Left renal cortex interstitium (tissue), 4 donors: ENCODE measurements at regions not wholly inside any gene's neighbourhood (a gene's known extent, or its start where the extent isn't known, plus 50 kb on each side); places are given as distances from the start of the nearest gene placed in this dataset.

ENCODE experiments used
- DNase-seq, 4 donors: peaks; one replicate each; pipeline ENCODE4 v3.0.0-alpha.2; 2013; ENCODE audit warnings: low read depth in 4 of 4, low spot score in 2 of 4, missing footprints in 1 of 4

- no peak for DNase-seq
Observed at GRCh38 chr7:8378349-8379019, 54.9 kb upstream of the NXPH1 start.

- no peak for DNase-seq
Observed at GRCh38 chr7:8379264-8379663, 54.1 kb upstream of the NXPH1 start.

GRCh38 chr7:8380130-8380529 lies 53.3 kb upstream of the NXPH1 start:
- DNase-seq, result no peak

- no peak for DNase-seq
Observed at GRCh38 chr7:8382004-8382730, 51.2 kb upstream of the NXPH1 start.
